ENCODE measurements at regions not wholly inside any gene's neighbourhood (a gene's known extent, or its start where the extent isn't known, plus 50 kb on each side); places are given as distances from the start of the nearest gene placed in this dataset.

DNA sequence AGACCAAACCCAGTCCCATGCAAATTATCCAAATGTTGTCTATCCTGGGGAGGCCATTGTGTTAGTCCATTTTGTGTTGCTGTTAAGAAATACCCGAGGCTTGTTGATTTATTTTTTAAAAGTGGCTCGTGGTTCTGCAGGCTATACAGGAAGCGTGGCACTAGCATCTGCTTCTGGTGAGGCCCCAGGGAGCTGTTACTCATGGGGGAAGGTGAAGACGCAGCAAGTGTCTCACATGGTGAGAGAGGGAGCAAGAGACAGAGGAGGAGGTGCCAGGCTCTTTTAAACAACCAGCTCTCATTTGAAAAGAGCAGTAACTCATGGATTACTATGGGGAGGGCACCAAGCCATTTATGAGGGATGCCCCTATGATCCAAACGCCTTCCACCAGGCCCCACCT is 80.3 kb upstream of the ARL4C start:
- intact Hi-C loops (cut with micrococcal nuclease; ENCODE audit: unreplicated experiment): no loop called here
- H3K27ac Mint-ChIP-seq (ENCODE audit: unreplicated experiment): no peak overlapping the region
- POLR2A ChIA-PET: no interaction called here
- H3K27me3 ChIP-seq (replicated peaks; ENCODE audit: control insufficient read depth, insufficient read depth, low read length): no peaks in the 10 kb centered on the region
- H3K4me1 ChIP-seq: no peaks in the 10 kb centered on the region
- BruUV-seq (replicated peaks): no TSS peak
- H3K4me3 Mint-ChIP-seq (ENCODE audit: unreplicated experiment): no peak overlapping the region
- H3K27me3 Mint-ChIP-seq (ENCODE audit: insufficient read depth, unreplicated experiment): peaks cover 5% of the 10 kb centered on the region
- no peaks in the 10 kb centered on the region for H3K36me3 Mint-ChIP-seq (ENCODE audit: insufficient read depth, unreplicated experiment)
- DNase-seq: no peak
- no peaks in the 10 kb centered on the region for H3K9me3 Mint-ChIP-seq (ENCODE audit: unreplicated experiment)
- no peaks in the 10 kb centered on the region for H3K9me3 ChIP-seq
- no peak for TF ChIP-seq CTCF (IDR thresholded peaks at IDR 0.05; ENCODE audit: insufficient read depth in 1 of 2, low read depth in 1 of 2, low read length in 1 of 2, severe bottlenecking in 1 of 2, unreplicated experiment in 1 of 2)
- H3K4me1 Mint-ChIP-seq (ENCODE audit: low read depth, unreplicated experiment): no peaks in the 10 kb centered on the region
- no peaks in the 10 kb centered on the region for H3K36me3 ChIP-seq (ENCODE audit: control insufficient read depth, insufficient read depth, low read length)
- CTCF ChIA-PET: no interaction called here
- no peak overlapping the region for H3K4me3 ChIP-seq (ENCODE audit: low read depth, low read length)

GRCh38 chr2:234571620-234572407 is 74.9 kb upstream of the ARL4C start:
- H3K36me3 ChIP-seq (ENCODE audit: control insufficient read depth, insufficient read depth, low read length): no peaks in the 10 kb centered on the region
- ChIA-PET POLR2A (no interaction called here), CTCF (no interaction called here)
- intact Hi-C loops (cut with micrococcal nuclease; ENCODE audit: unreplicated experiment): no loop called here
- no peaks in the 10 kb centered on the region for H3K27me3 ChIP-seq (replicated peaks; ENCODE audit: control insufficient read depth, insufficient read depth, low read length)
- BruUV-seq (replicated peaks): no TSS peak
- no peaks in the 10 kb centered on the region for H3K4me1 ChIP-seq
- Mint-ChIP-seq H3K4me1 (ENCODE audit: low read depth, unreplicated experiment) (no peaks in the 10 kb centered on the region), H3K36me3 (ENCODE audit: insufficient read depth, unreplicated experiment) (no peaks in the 10 kb centered on the region), H3K27me3 (ENCODE audit: insufficient read depth, unreplicated experiment) (peaks cover 2% of the 10 kb centered on the region), H3K9me3 (ENCODE audit: unreplicated experiment) (no peaks in the 10 kb centered on the region), H3K4me3 (ENCODE audit: unreplicated experiment) (no peak overlapping the region), H3K27ac (ENCODE audit: unreplicated experiment) (no peak overlapping the region)
- TF ChIP-seq CTCF (IDR thresholded peaks at IDR 0.05; ENCODE audit: insufficient read depth in 1 of 2, low read depth in 1 of 2, low read length in 1 of 2, severe bottlenecking in 1 of 2, unreplicated experiment in 1 of 2): no peak
- H3K4me3 ChIP-seq (ENCODE audit: low read depth, low read length): no peak overlapping the region
- no peaks in the 10 kb centered on the region for H3K9me3 ChIP-seq
- no peak for DNase-seq

GRCh38 chr2:234570476-234570875 is 73.6 kb upstream of the ARL4C start:
- BruUV-seq (replicated peaks): no TSS peak
- POLR2A ChIA-PET: no interaction called here
- peaks cover 2% of the 10 kb centered on the region for H3K27me3 Mint-ChIP-seq (ENCODE audit: insufficient read depth, unreplicated experiment)

More at GRCh38 chr2:234570476-234570875, 73.6 kb upstream of the ARL4C start:
- Histone ChIP-seq H3K36me3 (ENCODE audit: control insufficient read depth, insufficient read depth, low read length) (no peaks in the 10 kb centered on the region), H3K4me3 (ENCODE audit: low read depth, low read length) (no peak overlapping the region), H3K27me3 (replicated peaks; ENCODE audit: control insufficient read depth, insufficient read depth, low read length) (no peaks in the 10 kb centered on the region), H3K9me3 (no peaks in the 10 kb centered on the region), H3K4me1 (no peaks in the 10 kb centered on the region)
- H3K4me1 Mint-ChIP-seq (ENCODE audit: low read depth, unreplicated experiment): no peaks in the 10 kb centered on the region
- DNase-seq: no peak
- H3K9me3 Mint-ChIP-seq (ENCODE audit: unreplicated experiment): no peaks in the 10 kb centered on the region
- intact Hi-C loops (cut with micrococcal nuclease; ENCODE audit: unreplicated experiment): no loop called here
- no peaks in the 10 kb centered on the region for H3K36me3 Mint-ChIP-seq (ENCODE audit: insufficient read depth, unreplicated experiment)
- TF ChIP-seq CTCF (IDR thresholded peaks at IDR 0.05; ENCODE audit: insufficient read depth in 1 of 2, low read depth in 1 of 2, low read length in 1 of 2, severe bottlenecking in 1 of 2, unreplicated experiment in 1 of 2): no peak
- CTCF ChIA-PET: no interaction called here
- H3K4me3 Mint-ChIP-seq (ENCODE audit: unreplicated experiment): no peak overlapping the region
- H3K27ac Mint-ChIP-seq (ENCODE audit: unreplicated experiment): no peak overlapping the region
